H9 (cell line): ENCODE measurements at regions not wholly inside any gene's neighbourhood (a gene's known extent, or its start where the extent isn't known, plus 50 kb on each side); places are given as distances from the start of the nearest gene placed in this dataset.

Experiments used
- DNase-seq: peaks from one replicate; pipeline ENCODE4 v3.0.0-alpha.2; 2017
- H2AFZ ChIP-seq: one replicate; pipeline ENCODE4 v1.6.1; 2013; ENCODE audit warnings: mild to moderate bottlenecking, low read length, control low read depth, moderate library complexity
- H2AK5ac ChIP-seq: 2 replicates; pipeline ENCODE4 v1.6.1; 2013; ENCODE audit warnings: low read length, control low read depth, mixed read lengths; ENCODE audit not compliant: insufficient read length
- H2BK120ac ChIP-seq: one replicate; pipeline ENCODE4 v1.6.1; 2013; ENCODE audit warnings: low read depth, mild to moderate bottlenecking, low read length, control low read depth, inconsistent platforms; ENCODE audit not compliant: poor library complexity, severe bottlenecking
- H2BK12ac ChIP-seq: 2 replicates; pipeline ENCODE4 v1.6.1; 2013; ENCODE audit warnings: low read length, control low read depth, mixed read lengths, low read depth; ENCODE audit not compliant: insufficient read length
- H2BK15ac ChIP-seq: 2 replicates; pipeline ENCODE4 v1.6.1; 2013; ENCODE audit warnings: low read depth, low read length, control low read depth
- H2BK20ac ChIP-seq: one replicate; pipeline ENCODE4 v1.6.1; 2013; ENCODE audit warnings: low read depth, mild to moderate bottlenecking, low read length, control low read depth, inconsistent platforms; ENCODE audit not compliant: poor library complexity, severe bottlenecking
- H2BK5ac ChIP-seq: 2 replicates; pipeline ENCODE4 v1.6.1; 2013; ENCODE audit warnings: low read length, control low read depth, mixed read lengths; ENCODE audit not compliant: insufficient read length
- H3K14ac ChIP-seq: 2 replicates; pipeline ENCODE4 v1.6.1; 2013; ENCODE audit warnings: low read length, control low read depth; ENCODE audit not compliant: insufficient read depth
- H3K18ac ChIP-seq: 2 replicates; pipeline ENCODE4 v1.6.1; 2013; ENCODE audit warnings: low read depth, mild to moderate bottlenecking, mixed read lengths, low read length, control low read depth; ENCODE audit not compliant: insufficient read length
- H3K23ac ChIP-seq: 2 replicates; pipeline ENCODE4 v1.6.1; 2013; ENCODE audit warnings: low read length, control low read depth, mixed read lengths, low read depth; ENCODE audit not compliant: insufficient read length
- H3K23me2 ChIP-seq: 2 replicates; pipeline ENCODE4 v1.6.1; 2013; ENCODE audit warnings: low read depth, mild to moderate bottlenecking, mixed read lengths, low read length, control low read depth; ENCODE audit not compliant: insufficient read length, poor library complexity, severe bottlenecking
- H3K27ac ChIP-seq: 2 replicates; pipeline ENCODE4 v1.5.1; 2013; ENCODE audit warnings: low read length, control low read depth, mixed read lengths, low read depth; ENCODE audit not compliant: insufficient read length
- H3K27me3 ChIP-seq: 2 replicates; pipeline ENCODE4 v1.6.1; 2013; ENCODE audit warnings: low read length, control low read depth, inconsistent platforms; ENCODE audit not compliant: insufficient read depth
- H3K4ac ChIP-seq: 2 replicates; pipeline ENCODE4 v1.6.1; 2013; ENCODE audit warnings: low read depth, mild to moderate bottlenecking, control low read depth, inconsistent platforms, low read length, moderate library complexity
- H3K4me1 ChIP-seq: 2 replicates; pipeline ENCODE4 v1.6.1; 2013; ENCODE audit warnings: low read length, control low read depth, inconsistent platforms; ENCODE audit not compliant: insufficient read depth
- H3K4me2 ChIP-seq: 2 replicates; pipeline ENCODE4 v1.6.1; 2013; ENCODE audit warnings: low read length, control low read depth, mixed read lengths; ENCODE audit not compliant: insufficient read length, insufficient read depth
- H3K56ac ChIP-seq: 2 replicates; pipeline ENCODE4 v1.6.1; 2013; ENCODE audit warnings: low read depth, mild to moderate bottlenecking, mixed read lengths, low read length, control low read depth; ENCODE audit not compliant: insufficient read length
- H3K79me1 ChIP-seq: 2 replicates; pipeline ENCODE4 v1.6.1; 2013; ENCODE audit warnings: low read depth, mild to moderate bottlenecking, moderate library complexity, low read length, control low read depth, inconsistent platforms; ENCODE audit not compliant: insufficient read depth, poor library complexity, severe bottlenecking
- H3K79me2 ChIP-seq: 2 replicates; pipeline ENCODE4 v1.6.1; 2013; ENCODE audit warnings: low read length, control low read depth, inconsistent platforms; ENCODE audit not compliant: insufficient read depth
- H3K9ac ChIP-seq: 2 replicates; pipeline ENCODE4 v1.6.1; 2013; ENCODE audit warnings: low read length, control low read depth, mixed read lengths; ENCODE audit not compliant: insufficient read length; ENCODE audit errors: extremely low read depth
- H3K9me3 ChIP-seq: one replicate; pipeline ENCODE4 v1.6.1; 2013; ENCODE audit warnings: low read depth, low read length, inconsistent platforms; ENCODE audit not compliant: control insufficient read depth
- H3T11ph ChIP-seq: one replicate; pipeline ENCODE4 v1.6.1; 2013; ENCODE audit warnings: mild to moderate bottlenecking, low read length, control low read depth, inconsistent platforms
- H4K20me1 ChIP-seq: one replicate; pipeline ENCODE4 v1.6.1; 2013; ENCODE audit not compliant: control insufficient read depth, insufficient read length, insufficient read depth
- H4K5ac ChIP-seq: 2 replicates; pipeline ENCODE4 v1.6.1; 2013; ENCODE audit warnings: low read depth, mild to moderate bottlenecking, mixed read lengths, low read length, control low read depth; ENCODE audit not compliant: insufficient read length
- H4K8ac ChIP-seq: replicated peaks from 2 replicates; pipeline ENCODE4 v1.6.1; 2013; ENCODE audit warnings: low read length, control low read depth, mixed read lengths, low read depth; ENCODE audit not compliant: insufficient read length
- H4K91ac ChIP-seq: 2 replicates; pipeline ENCODE4 v1.6.1; 2013; ENCODE audit warnings: low read depth, mild to moderate bottlenecking, moderate library complexity, mixed read lengths, low read length, control low read depth; ENCODE audit not compliant: insufficient read length
- H3K27ac Mint-ChIP-seq, 3 experiments: 2 replicates in 2 of 3; 3 replicates in 1 of 3; pipeline ENCODE4 v1.8.0; 2020 to 2021; ENCODE audit warnings: mixed read lengths in 3 of 3, mild to moderate bottlenecking in 1 of 3, moderate library complexity in 1 of 3
- H3K27me3 Mint-ChIP-seq: 2 replicates; pipeline ENCODE4 v1.8.0; 2021; ENCODE audit warnings: low read depth, mild to moderate bottlenecking, moderate library complexity, mixed read lengths
- H3K36me3 Mint-ChIP-seq, 3 experiments: 2 replicates in 2 of 3; 3 replicates in 1 of 3; pipeline ENCODE4 v1.8.0; 2020 to 2021; ENCODE audit warnings: low read depth in 3 of 3, mixed read lengths in 3 of 3; ENCODE audit not compliant: insufficient read depth in 1 of 3
- H3K4me1 Mint-ChIP-seq, 2 experiments: 2 replicates each; pipeline ENCODE4 v1.8.0; 2020; ENCODE audit warnings: mixed read lengths in 2 of 2
- H3K4me3 Mint-ChIP-seq, 2 experiments: 2 replicates in 1 of 2; 3 replicates in 1 of 2; pipeline ENCODE4 v1.8.0; 2020 to 2021; ENCODE audit warnings: mild to moderate bottlenecking in 2 of 2, mixed read lengths in 2 of 2, moderate library complexity in 1 of 2
- H3K9me3 Mint-ChIP-seq, 2 experiments: 2 replicates in 1 of 2; 3 replicates in 1 of 2; pipeline ENCODE4 v1.8.0; 2020; ENCODE audit warnings: mild to moderate bottlenecking in 2 of 2, mixed read lengths in 2 of 2, moderate library complexity in 1 of 2
- WGBS: extraction: QIAGEN DNeasy Blood & Tissue Kit; methylation state at CpG from one replicate; pipeline ENCODE4 v1.1.7; 2013; ENCODE audit warnings: missing lambda C conversion rate, low lambda C conversion rate, mixed read lengths; ENCODE audit not compliant: insufficient read length; ENCODE audit errors: extremely low coverage; 5-methylcytosine and 5-hydroxymethylcytosine counted together
- TF ChIP-seq, protein P1 (sequence below): fragments of 200-600 bp; sonication (generic); conservative IDR thresholded peaks from 3 replicates; pipeline ENCODE4 v1.8.0; 2021; ENCODE audit warnings: antibody characterized with exemption, mild to moderate bottlenecking

DNA sequence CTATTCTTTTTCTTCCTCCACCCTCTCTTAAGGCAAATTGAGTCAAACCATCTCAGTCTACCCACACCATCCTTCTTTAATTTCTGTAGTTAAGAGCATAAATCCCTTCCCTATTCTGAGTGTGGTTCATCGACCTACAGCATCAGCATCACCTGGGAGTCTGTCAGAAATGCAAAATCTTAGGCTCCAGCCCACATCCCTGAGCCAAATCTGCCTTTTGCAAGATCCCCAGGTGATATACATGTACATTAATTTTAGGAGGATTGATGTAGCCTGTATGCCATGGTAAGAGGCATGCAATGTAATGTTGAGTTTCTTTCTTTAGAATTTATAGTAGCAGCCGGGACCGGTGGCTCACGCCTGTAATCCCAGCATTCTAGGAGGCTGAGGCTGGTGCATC lies 151.7 kb upstream of the TNP1 start:
- no CpG with 5 or more reads among the region's 4 CpGs for WGBS
- no peak overlapping the region for H3K27ac Mint-ChIP-seq
- H3K4me1 Mint-ChIP-seq: peaks cover 7 to 10% of the 10 kb centered on the region in 2 experiments; a peak in 3 of 4 replicates
- H3K4me3 Mint-ChIP-seq: no peak overlapping the region
- no peak overlapping the region for H3K23ac ChIP-seq
- H3K14ac ChIP-seq: no peak overlapping the region
- no peak overlapping the region for H2AK5ac ChIP-seq
- no peak overlapping the region for H3K9ac ChIP-seq
- H3K79me2 ChIP-seq: no peaks in the 10 kb centered on the region
- no peak overlapping the region for H2BK15ac ChIP-seq
- H3K79me1 ChIP-seq: no peaks in the 10 kb centered on the region
- no peak overlapping the region for H3K27ac ChIP-seq
- H4K5ac ChIP-seq: no peak overlapping the region
- H2AFZ ChIP-seq: no peak overlapping the region
- H3K27me3 ChIP-seq: no peaks in the 10 kb centered on the region
- no peak overlapping the region for H2BK12ac ChIP-seq
- H3K23me2 ChIP-seq: no peaks in the 10 kb centered on the region
- no peaks in the 10 kb centered on the region for H4K20me1 ChIP-seq
- no peak for DNase-seq
- H2BK120ac ChIP-seq: no peak overlapping the region
- no peak overlapping the region for H4K91ac ChIP-seq
- H3K4me1 ChIP-seq: no peaks in the 10 kb centered on the region
- H4K8ac ChIP-seq: no peak overlapping the region
- no peak overlapping the region for H3K4me2 ChIP-seq
- no peak overlapping the region for H3T11ph ChIP-seq
- H2BK20ac ChIP-seq: no peak overlapping the region
- no peaks in the 10 kb centered on the region; a peak in 1 of 5 replicates for H3K9me3 Mint-ChIP-seq
- H2BK5ac ChIP-seq: no peak overlapping the region
- H3K56ac ChIP-seq: no peak overlapping the region
- H3K9me3 ChIP-seq: no peaks in the 10 kb centered on the region
- no peaks in the 10 kb centered on the region for H3K36me3 Mint-ChIP-seq
- no peak overlapping the region for H3K18ac ChIP-seq
- TF ChIP-seq, protein P1, sequence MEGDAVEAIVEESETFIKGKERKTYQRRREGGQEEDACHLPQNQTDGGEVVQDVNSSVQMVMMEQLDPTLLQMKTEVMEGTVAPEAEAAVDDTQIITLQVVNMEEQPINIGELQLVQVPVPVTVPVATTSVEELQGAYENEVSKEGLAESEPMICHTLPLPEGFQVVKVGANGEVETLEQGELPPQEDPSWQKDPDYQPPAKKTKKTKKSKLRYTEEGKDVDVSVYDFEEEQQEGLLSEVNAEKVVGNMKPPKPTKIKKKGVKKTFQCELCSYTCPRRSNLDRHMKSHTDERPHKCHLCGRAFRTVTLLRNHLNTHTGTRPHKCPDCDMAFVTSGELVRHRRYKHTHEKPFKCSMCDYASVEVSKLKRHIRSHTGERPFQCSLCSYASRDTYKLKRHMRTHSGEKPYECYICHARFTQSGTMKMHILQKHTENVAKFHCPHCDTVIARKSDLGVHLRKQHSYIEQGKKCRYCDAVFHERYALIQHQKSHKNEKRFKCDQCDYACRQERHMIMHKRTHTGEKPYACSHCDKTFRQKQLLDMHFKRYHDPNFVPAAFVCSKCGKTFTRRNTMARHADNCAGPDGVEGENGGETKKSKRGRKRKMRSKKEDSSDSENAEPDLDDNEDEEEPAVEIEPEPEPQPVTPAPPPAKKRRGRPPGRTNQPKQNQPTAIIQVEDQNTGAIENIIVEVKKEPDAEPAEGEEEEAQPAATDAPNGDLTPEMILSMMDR: no peak
- no peak overlapping the region for H3K4ac ChIP-seq
- no peaks in the 10 kb centered on the region; the same call in 1 of the 2 replicates for H3K27me3 Mint-ChIP-seq
